GM19239 (cell line): ENCODE measurements at regions not wholly inside any gene's neighbourhood (a gene's known extent, or its start where the extent isn't known, plus 50 kb on each side); places are given as distances from the start of the nearest gene placed in this dataset.

ENCODE experiments used
- DNase-seq: peaks from one replicate; pipeline ENCODE4 v3.0.0; 2011; ENCODE audit warnings: low spot score; ENCODE audit not compliant: insufficient read length
- FAIRE-seq: peaks from 2 replicates; lab custom pipeline; 2011; peaks lifted over from hg19 to GRCh38; lab: Jason Lieb, UNC

- FAIRE-seq, result no peak
- no peak for DNase-seq
These were observed 324.2 kb upstream of the HSF2 start for GRCh38 chr6:122075084-122075838.

GRCh38 chr6:122075917-122076316 lies 323.5 kb upstream of the HSF2 start:
- DNase-seq, result no peak
- FAIRE-seq, result no peak

GRCh38 chr6:122077603-122078002 lies 321.8 kb upstream of the HSF2 start:
- DNase-seq (no peak), FAIRE-seq (no peak)

- FAIRE-seq, result no peak
- DNase-seq, result no peak
These were observed 321.0 kb upstream of the HSF2 start for GRCh38 chr6:122078481-122078880.

GRCh38 chr6:122079916-122080315 lies 319.5 kb upstream of the HSF2 start:
- FAIRE-seq (no peak), DNase-seq (no peak)

GRCh38 chr6:122081921-122082320 lies 317.5 kb upstream of the HSF2 start:
- no peak for FAIRE-seq
- DNase-seq, result no peak

GRCh38 chr6:122082370-122082769 lies 317.1 kb upstream of the HSF2 start:
- no peak for DNase-seq
- no peak for FAIRE-seq

- FAIRE-seq (no peak), DNase-seq (no peak)
These were observed 307.1 kb upstream of the HSF2 start for GRCh38 chr6:122092366-122092765.

- FAIRE-seq, result no peak
These were observed 301.2 kb upstream of the HSF2 start for GRCh38 chr6:122098201-122098678.

GRCh38 chr6:122102026-122102425 lies 297.4 kb upstream of the HSF2 start:
- DNase-seq (no peak), FAIRE-seq (no peak)

More at GRCh38 chr6:122098201-122098678, 301.2 kb upstream of the HSF2 start:
- no peak for DNase-seq

GRCh38 chr6:122107256-122107852 lies 292.1 kb upstream of the HSF2 start:
- no peak for FAIRE-seq
- no peak for DNase-seq

- no peak for DNase-seq
- no peak for FAIRE-seq
These were observed 290.4 kb upstream of the HSF2 start for GRCh38 chr6:122109075-122109474.

GRCh38 chr6:122114717-122115116 lies 284.7 kb upstream of the HSF2 start:
- FAIRE-seq, result no peak
- no peak for DNase-seq

GRCh38 chr6:122116119-122116834 lies 283.2 kb upstream of the HSF2 start:
- FAIRE-seq, result no peak
- no peak for DNase-seq

- FAIRE-seq, result no peak
- DNase-seq, result no peak
These were observed 282.4 kb upstream of the HSF2 start for GRCh38 chr6:122116835-122117627.

- no peak for DNase-seq
- no peak for FAIRE-seq
These were observed 280.4 kb upstream of the HSF2 start for GRCh38 chr6:122118945-122119506.

GRCh38 chr6:122122202-122122601 lies 277.2 kb upstream of the HSF2 start:
- no peak for FAIRE-seq
- DNase-seq, result no peak

GRCh38 chr6:122122686-122123085 lies 276.8 kb upstream of the HSF2 start:
- no peak for FAIRE-seq
- DNase-seq, result no peak

- DNase-seq, result no peak
- FAIRE-seq, result no peak
These were observed 274.5 kb upstream of the HSF2 start for GRCh38 chr6:122124908-122125307.

GRCh38 chr6:122126894-122127293 lies 272.6 kb upstream of the HSF2 start:
- FAIRE-seq, result no peak
- DNase-seq, result no peak
